NCI-H2227 treated with DMSO at 0.1 percent for 48 hours (cell line): ENCODE measurements at regions not wholly inside any gene's neighbourhood (a gene's known extent, or its start where the extent isn't known, plus 50 kb on each side); places are given as distances from the start of the nearest gene placed in this dataset.
"Not testable (repeated sequence)": the region's sequence is repeated elsewhere in the genome, so short reads cannot be mapped to it uniquely, and the experiment has no call there.

Source experiments
- DNase-seq: peaks from one replicate; lab custom pipeline; 2025; lab: John Stamatoyannopoulos, UW

DNA sequence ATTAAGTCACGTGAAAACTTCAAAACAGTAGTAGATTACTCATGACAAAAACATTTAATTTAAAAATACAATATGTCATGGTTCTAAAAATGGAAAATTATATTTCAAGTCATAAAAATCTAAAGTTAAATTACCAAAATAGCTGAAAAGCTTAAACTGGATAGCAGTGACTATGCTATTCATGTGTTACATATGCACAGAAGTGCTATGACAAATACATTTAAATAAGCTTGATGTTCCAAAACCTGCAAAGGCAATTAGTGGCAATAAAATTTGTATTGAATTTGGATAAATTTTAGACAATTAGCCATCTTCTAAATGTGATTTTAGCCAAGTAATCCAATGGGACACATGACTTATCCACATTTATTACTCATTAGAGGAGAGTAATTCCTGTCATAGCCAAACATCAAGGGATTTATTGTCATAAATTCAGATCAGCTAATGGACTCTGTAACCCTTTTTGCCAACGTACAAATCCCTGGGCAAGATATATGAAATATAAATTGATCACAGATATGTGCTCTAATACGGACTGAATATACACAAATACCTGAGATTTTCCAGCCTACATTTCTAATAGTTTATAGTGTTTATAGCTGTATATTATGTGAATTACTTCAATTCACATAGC lies 419.4 kb downstream of the ISL1 start:
- no peak for DNase-seq

GRCh38 chr5:51806677-51807076 lies 423.4 kb downstream of the ISL1 start:
- DNase-seq: no peak

GRCh38 chr5:51810592-51810991 lies 427.3 kb downstream of the ISL1 start:
- DNase-seq: no peak

DNA sequence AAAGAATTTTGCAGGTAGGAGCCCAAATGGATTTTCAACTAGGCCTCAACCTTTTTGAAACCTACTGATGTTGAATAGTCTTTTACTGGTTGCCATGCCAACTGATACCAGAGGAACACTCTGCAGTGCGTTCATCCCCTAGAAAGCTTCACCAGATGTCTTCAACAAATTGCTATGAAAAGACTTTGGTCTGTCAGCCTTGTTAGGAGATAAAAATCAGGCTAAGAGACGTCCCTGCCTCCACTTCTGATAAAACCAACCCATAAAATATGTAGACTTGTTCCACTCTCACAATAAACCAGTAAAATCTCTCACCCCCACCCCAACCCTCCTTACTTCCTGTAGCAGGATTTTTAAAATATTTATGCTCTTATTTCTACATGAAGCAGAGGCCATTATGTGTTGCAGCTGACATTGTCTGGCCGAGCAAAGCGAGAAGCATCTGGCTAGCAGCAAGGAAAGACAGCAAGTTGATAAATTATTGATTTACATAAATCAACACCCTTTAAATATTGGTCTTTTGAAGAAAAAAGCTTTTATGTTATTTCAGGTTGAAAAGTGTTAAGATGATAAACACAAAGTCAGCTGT lies 428.7 kb downstream of the ISL1 start:
- peak; percentile 68 for DNase-seq

- DNase-seq: not testable (repeated sequence)
These were observed 431.6 kb downstream of the ISL1 start for GRCh38 chr5:51814817-51815216.

DNA sequence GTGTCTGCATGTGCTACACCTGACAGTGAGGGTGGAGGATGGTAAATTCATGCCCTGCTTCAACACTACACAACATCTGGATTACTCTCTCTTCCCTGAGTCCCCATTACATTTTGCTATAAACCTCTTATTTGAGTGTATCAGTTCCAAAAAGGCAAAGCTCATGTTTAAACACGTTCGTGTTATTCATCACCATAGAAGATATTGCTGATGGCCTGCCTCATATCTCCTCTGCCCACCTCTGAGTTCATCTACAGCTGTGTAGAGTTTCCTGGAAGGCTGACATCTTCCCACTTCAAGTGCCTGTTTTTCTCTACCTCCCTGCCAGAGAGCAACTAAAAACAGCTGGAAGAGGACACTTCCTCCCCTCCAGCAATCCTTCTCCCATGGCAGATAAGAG lies 433.2 kb downstream of the ISL1 start:
- no peak for DNase-seq

GRCh38 chr5:51821697-51822096 lies 438.4 kb downstream of the ISL1 start:
- no peak for DNase-seq

- no peak for DNase-seq
These were observed 446.0 kb downstream of the ISL1 start for GRCh38 chr5:51829230-51829629.

GRCh38 chr5:51829691-51830090 lies 446.4 kb downstream of the ISL1 start:
- no peak for DNase-seq

GRCh38 chr5:51832934-51833470 lies 449.8 kb downstream of the ISL1 start:
- peak; percentile 1 for DNase-seq

DNA sequence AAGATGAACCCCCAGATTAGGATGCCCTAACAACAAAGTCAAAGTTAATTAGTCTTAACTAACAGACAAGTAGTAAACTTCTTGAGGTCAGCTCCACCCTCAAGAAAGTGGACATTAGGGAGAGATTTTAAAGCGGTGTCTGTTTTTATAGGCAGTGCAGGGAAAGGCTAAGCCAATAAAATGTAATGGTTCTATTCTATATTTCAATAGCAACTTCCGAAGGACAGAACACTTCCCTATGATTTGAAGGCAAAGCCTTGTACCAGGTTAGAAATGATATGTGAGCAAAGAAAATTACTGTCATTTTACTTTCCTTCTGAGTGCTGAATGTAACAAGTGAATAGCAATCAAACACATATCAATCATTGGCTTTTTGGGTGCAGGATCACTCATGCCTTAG lies 455.2 kb downstream of the ISL1 start:
- DNase-seq: peak; percentile 62

GRCh38 chr5:51843893-51844292 lies 460.6 kb downstream of the ISL1 start:
- no peak for DNase-seq

DNA sequence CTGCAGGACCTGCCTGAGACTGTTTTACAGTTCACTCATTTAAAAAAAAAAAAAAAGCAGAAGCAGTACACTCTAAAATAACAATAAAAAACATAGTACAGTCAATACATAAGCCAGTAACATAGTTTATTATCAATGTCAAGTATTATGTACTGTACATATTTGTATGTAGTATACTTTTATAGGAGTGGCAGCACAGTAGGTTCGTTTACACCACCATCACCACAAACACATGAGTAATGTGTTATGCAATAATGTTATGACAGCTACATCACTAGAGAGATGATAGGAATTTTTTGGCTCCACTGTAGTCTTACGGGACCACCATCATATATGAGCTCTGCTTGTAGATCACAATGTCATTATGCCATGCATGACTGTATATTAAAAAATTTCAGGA lies 462.8 kb downstream of the ISL1 start:
- no peak for DNase-seq

- no peak for DNase-seq
These were observed 476.4 kb downstream of the ISL1 start for GRCh38 chr5:51859624-51860023.

DNA sequence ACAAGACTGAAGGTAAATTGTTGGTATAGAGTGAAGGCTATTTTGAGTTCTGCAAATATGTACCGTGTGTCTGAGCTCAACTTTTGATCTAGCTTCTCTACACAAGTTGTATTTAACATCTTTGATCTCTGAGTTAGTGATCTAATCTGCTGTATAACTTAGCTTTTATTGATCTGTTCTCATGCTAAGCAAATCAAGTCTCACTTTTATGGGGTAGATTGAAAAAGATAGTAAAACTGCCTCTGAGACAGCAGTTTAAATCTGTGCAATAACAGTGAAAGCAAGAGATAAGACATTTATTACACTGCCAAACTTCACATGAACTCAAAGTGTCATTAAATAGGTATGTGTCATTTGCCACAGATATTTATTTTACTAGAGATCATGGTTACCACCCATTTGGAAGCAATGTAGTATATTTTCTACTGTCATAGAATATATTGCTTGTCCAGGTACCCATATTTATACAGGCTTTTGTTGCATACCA lies 477.3 kb downstream of the ISL1 start:
- DNase-seq: no peak

GRCh38 chr5:51872144-51872543 lies 488.9 kb downstream of the ISL1 start:
- DNase-seq: no peak

DNA sequence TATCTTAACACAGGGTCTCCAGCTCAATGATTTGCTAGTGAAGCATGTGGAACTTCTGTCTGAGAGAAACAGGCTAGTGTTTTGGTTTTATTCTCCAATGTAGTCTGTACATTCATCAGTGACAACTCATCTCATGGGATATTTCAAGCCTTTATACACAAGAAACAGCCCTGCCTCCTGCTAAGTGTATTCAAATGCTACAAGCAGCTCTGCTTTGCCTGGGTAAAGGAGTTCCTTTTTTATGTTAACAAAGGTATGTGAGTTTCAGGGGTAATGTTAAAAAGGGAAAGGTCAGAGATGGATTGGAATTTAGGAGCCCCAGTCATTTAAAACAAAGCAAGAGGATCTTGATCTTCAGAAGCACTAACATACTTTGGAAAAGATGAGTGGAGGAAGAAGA lies 498.7 kb downstream of the ISL1 start:
- DNase-seq: no peak

DNA sequence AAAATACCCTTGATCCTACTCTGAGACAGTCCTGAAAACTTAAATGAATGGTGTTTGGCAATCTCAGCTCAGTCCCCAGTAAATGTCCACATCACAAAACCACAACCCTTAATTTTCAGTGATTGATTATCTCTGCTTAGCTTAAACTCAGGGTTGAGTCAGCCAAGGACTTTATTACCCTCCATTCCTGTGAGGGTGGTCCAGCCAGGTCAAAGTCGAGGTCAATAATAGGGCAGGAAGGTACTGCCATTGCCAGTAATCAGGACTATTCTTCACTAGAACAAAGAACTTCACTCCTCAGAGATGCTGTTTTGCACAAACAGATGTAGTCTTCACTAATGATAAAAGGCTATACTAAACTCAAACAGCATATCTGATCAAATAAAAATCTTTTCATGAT lies 499.4 kb downstream of the ISL1 start:
- peak; percentile 47 for DNase-seq

DNA sequence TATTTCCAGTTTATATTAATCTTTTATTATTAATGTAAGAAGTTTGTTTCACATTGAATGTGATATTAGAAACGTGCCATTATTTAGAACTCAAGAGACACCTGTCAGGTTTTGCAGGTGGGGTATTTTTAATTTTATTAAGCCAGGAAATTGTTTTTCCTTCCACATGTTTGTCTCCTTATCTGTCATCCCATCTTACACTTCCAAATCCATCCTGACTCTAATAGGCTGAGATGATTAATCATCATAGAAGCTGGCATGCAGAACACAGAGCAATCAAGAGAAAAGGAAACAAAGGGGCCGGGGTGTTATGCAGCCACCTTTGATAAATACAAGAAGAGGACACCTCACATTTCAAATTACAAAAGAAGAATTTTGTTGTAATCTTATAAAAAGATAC lies 506.5 kb downstream of the ISL1 start:
- no peak for DNase-seq

DNA sequence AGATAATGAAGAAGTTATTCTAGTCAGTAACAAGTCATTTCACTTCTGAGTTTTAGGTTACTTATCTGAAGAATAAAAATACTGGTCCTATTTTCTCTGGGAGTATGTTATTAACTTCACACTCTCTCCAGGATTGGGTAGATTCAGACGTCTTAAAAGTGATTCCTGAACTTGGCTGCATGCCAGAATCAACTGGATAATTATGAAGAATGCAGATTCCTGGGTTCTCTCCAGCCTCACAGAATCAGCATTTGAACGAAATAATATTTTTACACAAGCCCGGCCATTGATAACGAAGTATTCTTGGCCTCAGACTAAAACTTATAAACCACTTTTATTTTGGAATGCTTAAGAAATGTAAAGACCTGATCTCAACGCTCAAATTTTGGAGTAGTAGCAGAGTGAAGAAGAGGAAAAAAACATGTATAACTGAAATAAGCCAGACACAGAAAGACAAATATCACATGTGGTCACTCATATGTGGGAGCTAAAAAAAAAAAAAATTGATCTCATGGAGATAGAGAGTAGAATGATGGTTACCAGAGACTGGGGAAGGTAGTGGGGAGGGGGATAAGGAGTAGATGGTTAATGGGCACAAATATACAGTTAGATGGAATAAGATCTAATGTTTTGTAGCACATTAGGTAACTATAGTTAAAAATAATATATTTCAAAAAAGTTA lies 507.3 kb downstream of the ISL1 start:
- DNase-seq: no peak

- DNase-seq: no peak
These were observed 509.4 kb downstream of the ISL1 start for GRCh38 chr5:51892680-51893079.

DNA sequence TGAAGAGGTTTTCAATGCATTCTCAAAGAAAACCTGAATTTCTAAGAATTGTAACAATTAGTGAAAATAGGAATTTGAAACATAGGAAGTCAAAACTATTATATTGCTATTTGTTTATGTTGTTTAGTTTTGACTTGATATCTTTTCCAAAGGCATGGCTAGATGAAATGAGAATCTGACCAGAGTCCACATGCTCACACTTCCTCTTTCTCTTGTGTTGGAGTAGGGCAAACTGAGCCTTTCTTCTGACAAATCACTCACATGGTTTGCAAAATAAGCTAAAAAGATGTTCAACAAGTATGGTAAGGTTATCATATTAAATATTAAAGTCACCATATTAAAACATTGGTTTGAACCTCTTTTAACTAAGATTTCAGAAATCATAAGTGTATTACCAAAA lies 512.6 kb downstream of the ISL1 start:
- DNase-seq: no peak

GRCh38 chr5:51902512-51902911 lies 519.3 kb downstream of the ISL1 start:
- no peak for DNase-seq
